Retinal pigment epithelial cell (primary cell): ENCODE measurements at regions not wholly inside any gene's neighbourhood (a gene's known extent, or its start where the extent isn't known, plus 50 kb on each side); places are given as distances from the start of the nearest gene placed in this dataset.

Source experiments
- DNase-seq: peaks from one replicate; pipeline ENCODE4 v3.0.0-alpha.2; 2010; ENCODE audit warnings: low read depth
- H3K4me3 ChIP-seq: 2 replicates; pipeline ENCODE4 v1.5.1; 2011; ENCODE audit warnings: mild to moderate bottlenecking, low read length, control low read depth, moderate library complexity
- CTCF ChIP-seq: conservative IDR thresholded peaks from 2 replicates; pipeline ENCODE4 v1.5.1; 2011; ENCODE audit warnings: low read depth, low read length, control low read depth, inconsistent platforms

DNA sequence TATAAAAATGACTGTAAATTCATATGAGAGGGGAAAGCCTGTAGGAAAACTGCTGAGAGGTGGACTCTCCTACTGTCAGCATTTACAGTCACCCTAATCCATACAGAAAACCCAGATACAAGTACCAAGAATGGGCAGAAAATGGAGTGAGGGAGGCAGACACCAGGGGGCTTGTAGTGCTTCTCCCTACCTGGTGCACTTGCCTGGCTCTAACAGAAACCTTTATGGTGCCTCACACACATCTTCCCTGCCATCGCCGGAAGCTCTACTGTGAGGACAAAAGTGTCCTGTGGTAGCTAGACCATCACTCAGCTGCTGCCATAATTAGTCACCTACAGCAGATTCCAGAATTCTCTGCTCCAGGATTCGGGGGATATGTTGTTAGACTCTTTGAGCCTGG lies 441.3 kb downstream of the TFAP2B start:
- H3K4me3 ChIP-seq: no peak overlapping the region
- TF ChIP-seq CTCF: no peak
- no peak for DNase-seq

DNA sequence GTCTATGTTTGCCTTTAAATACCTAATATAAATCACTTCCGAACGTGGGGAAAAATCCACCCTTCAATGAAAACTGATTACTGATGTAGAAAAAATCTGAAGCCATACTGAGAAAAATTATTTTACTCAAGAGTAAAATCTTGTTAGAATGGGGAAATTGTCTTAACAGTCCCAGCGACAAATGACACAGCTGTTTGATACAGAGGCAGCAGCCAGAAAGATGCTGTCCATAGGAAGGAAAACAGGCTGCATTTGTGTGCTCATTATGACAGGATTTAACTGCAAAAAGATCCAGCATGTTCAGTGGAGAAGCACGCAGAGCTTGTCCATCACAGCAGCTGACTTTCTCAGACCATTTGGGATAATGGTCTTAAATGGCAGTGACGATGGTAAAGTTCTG lies 443.0 kb downstream of the TFAP2B start:
- no peak for DNase-seq
- no peak for TF ChIP-seq CTCF
- H3K4me3 ChIP-seq: no peak overlapping the region

DNA sequence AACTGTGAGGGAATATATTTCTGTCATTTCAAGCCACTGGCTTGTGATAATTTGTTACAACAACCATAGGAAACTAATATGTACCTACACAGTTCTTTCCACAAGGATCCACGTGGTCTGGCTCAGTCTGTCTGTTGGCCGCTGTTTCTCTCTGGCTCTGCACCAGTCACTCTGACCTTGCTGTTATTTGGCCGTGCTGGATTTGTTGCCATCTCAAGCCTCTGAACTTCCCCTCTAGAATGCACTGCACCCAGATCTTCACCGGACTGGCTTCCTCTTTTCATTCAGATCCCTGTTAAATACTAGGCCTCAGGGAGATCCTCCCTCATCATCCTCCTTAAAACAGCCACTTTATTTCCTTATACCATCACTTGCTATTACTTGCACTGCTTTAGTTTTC lies 446.8 kb downstream of the TFAP2B start:
- no peak overlapping the region for H3K4me3 ChIP-seq
- DNase-seq: no peak

DNA sequence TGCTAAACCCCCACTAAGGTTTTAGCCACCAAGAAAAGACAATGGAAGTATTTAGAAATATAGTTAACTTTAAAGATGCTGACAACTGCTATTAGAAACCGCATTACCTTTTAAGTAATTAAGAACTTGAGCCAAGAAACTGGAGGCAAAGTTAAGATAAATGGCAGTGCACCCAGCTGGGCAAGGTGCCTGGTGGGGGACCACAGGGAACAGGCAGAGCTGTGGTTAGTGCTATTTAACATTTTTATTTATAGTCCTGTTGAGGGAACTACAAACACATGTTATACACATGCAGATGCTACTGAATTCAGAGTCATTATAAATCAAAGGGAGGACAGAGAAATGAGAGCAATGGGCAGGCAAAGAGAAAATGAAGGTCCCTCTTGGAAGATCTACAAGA lies 447.9 kb downstream of the TFAP2B start:
- no peak overlapping the region for H3K4me3 ChIP-seq
- DNase-seq: no peak
- TF ChIP-seq CTCF: no peak

More for the DNA sequence above, 446.8 kb downstream of the TFAP2B start:
- TF ChIP-seq CTCF: no peak

- no peak for DNase-seq
- H3K4me3 ChIP-seq: no peak overlapping the region
- no peak for TF ChIP-seq CTCF
These were observed 450.0 kb downstream of the TFAP2B start for GRCh38 chr6:51268666-51269065.

- H3K4me3 ChIP-seq: no peak overlapping the region
- no peak for DNase-seq
- TF ChIP-seq CTCF: no peak
These were observed 451.2 kb downstream of the TFAP2B start for GRCh38 chr6:51269876-51270275.

- no peak for TF ChIP-seq CTCF
- no peak overlapping the region for H3K4me3 ChIP-seq
These were observed 452.9 kb downstream of the TFAP2B start for GRCh38 chr6:51271615-51272014.

More at GRCh38 chr6:51271615-51272014, 452.9 kb downstream of the TFAP2B start:
- no peak for DNase-seq
